Osteoblast (primary cell): ENCODE measurements at regions not wholly inside any gene's neighbourhood (a gene's known extent, or its start where the extent isn't known, plus 50 kb on each side); places are given as distances from the start of the nearest gene placed in this dataset.

Source experiments
- DNase-seq: peaks from one replicate; pipeline ENCODE4 v3.0.0; 2011; ENCODE audit warnings: low spot score, mixed read lengths; ENCODE audit not compliant: insufficient read length; ENCODE audit errors: missing footprints
- H2AFZ ChIP-seq: 2 replicates; pipeline ENCODE4 v1.6.0; 2011; ENCODE audit warnings: mild to moderate bottlenecking, low read length
- H3K27ac ChIP-seq: 2 replicates; pipeline ENCODE4 v1.5.1; 2011; ENCODE audit warnings: mild to moderate bottlenecking, low read depth, low read length, moderate library complexity
- H3K27me3 ChIP-seq: 2 replicates; pipeline ENCODE4 v1.6.0; 2012; ENCODE audit warnings: mild to moderate bottlenecking, control low read depth, inconsistent platforms, low read length, moderate library complexity; ENCODE audit not compliant: insufficient read depth
- H3K36me3 ChIP-seq: 2 replicates; pipeline ENCODE4 v1.5.1; 2011; ENCODE audit warnings: mild to moderate bottlenecking, low read length, control low read depth, moderate library complexity; ENCODE audit not compliant: insufficient read depth
- H3K4me1 ChIP-seq: 2 replicates; pipeline ENCODE4 v1.5.1; 2011; ENCODE audit warnings: mild to moderate bottlenecking, low read length, control low read depth, moderate library complexity; ENCODE audit not compliant: insufficient read depth
- H3K4me2 ChIP-seq: 2 replicates; pipeline ENCODE4 v1.6.0; 2011; ENCODE audit warnings: mild to moderate bottlenecking, low read length; ENCODE audit not compliant: insufficient read depth
- H3K4me3 ChIP-seq: fragments of 200-600 bp; sonication (generic); 3 replicates; pipeline ENCODE4 v1.5.1; 2012; ENCODE audit warnings: mild to moderate bottlenecking, low read length, inconsistent platforms; ENCODE audit not compliant: insufficient read depth
- H3K79me2 ChIP-seq: 2 replicates; pipeline ENCODE4 v1.6.0; 2012; ENCODE audit warnings: mild to moderate bottlenecking, low read length, control low read depth, inconsistent platforms; ENCODE audit not compliant: insufficient read depth
- H3K9me3 ChIP-seq: 2 replicates; pipeline ENCODE4 v1.5.1; 2011; ENCODE audit warnings: low read depth, low read length, control low read depth
- H4K20me1 ChIP-seq: 2 replicates; pipeline ENCODE4 v1.6.0; 2012; ENCODE audit warnings: mild to moderate bottlenecking, low read length, control low read depth; ENCODE audit not compliant: insufficient read depth
- CTCF ChIP-seq: IDR thresholded peaks from 2 replicates; pipeline ENCODE4 v1.5.1; 2011; ENCODE audit warnings: mild to moderate bottlenecking, low read depth, low read length, moderate library complexity; ENCODE audit errors: extremely low read depth

GRCh38 chr3:68056556-68056955, 402.1 kb upstream of the SUCLG2 start:
- H2AFZ ChIP-seq = no peak overlapping the region
- no peaks in the 10 kb centered on the region for H3K36me3 ChIP-seq
- TF ChIP-seq CTCF = no peak
- no peak overlapping the region for H3K4me2 ChIP-seq
- H3K79me2 ChIP-seq = no peaks in the 10 kb centered on the region
- H3K9me3 ChIP-seq = no peaks in the 10 kb centered on the region
- DNase-seq = no peak
- H3K27me3 ChIP-seq = no peaks in the 10 kb centered on the region
- H3K27ac ChIP-seq = no peak overlapping the region
- H3K4me3 ChIP-seq = no peak overlapping the region
- H4K20me1 ChIP-seq = no peaks in the 10 kb centered on the region
- no peaks in the 10 kb centered on the region for H3K4me1 ChIP-seq

- Histone ChIP-seq H2AFZ (no peak overlapping the region), H3K27ac (no peak overlapping the region), H3K4me3 (no peak overlapping the region), H3K36me3 (no peaks in the 10 kb centered on the region), H3K79me2 (no peaks in the 10 kb centered on the region), H3K27me3 (no peaks in the 10 kb centered on the region), H4K20me1 (no peaks in the 10 kb centered on the region), H3K9me3 (no peaks in the 10 kb centered on the region), H3K4me1 (no peaks in the 10 kb centered on the region), H3K4me2 (no peak overlapping the region)
- no peak for TF ChIP-seq CTCF
- DNase-seq = no peak
These were observed 400.8 kb upstream of the SUCLG2 start for GRCh38 chr3:68055215-68055614.

GRCh38 chr3:68049776-68050175, 395.4 kb upstream of the SUCLG2 start:
- Histone ChIP-seq H4K20me1 (no peaks in the 10 kb centered on the region), H2AFZ (no peak overlapping the region), H3K4me1 (no peaks in the 10 kb centered on the region), H3K4me3 (no peak overlapping the region), H3K27ac (no peak overlapping the region), H3K9me3 (peaks cover 1% of the 10 kb centered on the region), H3K4me2 (no peak overlapping the region), H3K79me2 (no peaks in the 10 kb centered on the region), H3K27me3 (no peaks in the 10 kb centered on the region), H3K36me3 (no peaks in the 10 kb centered on the region)
- no peak for DNase-seq
- TF ChIP-seq CTCF = no peak

GRCh38 chr3:68045976-68046375, 391.6 kb upstream of the SUCLG2 start:
- Histone ChIP-seq H3K36me3 (no peaks in the 10 kb centered on the region), H3K4me1 (no peaks in the 10 kb centered on the region), H4K20me1 (no peaks in the 10 kb centered on the region), H3K27me3 (no peaks in the 10 kb centered on the region), H3K4me3 (no peak overlapping the region), H3K4me2 (no peak overlapping the region), H2AFZ (no peak overlapping the region), H3K9me3 (peaks cover 1% of the 10 kb centered on the region), H3K79me2 (no peaks in the 10 kb centered on the region), H3K27ac (no peak overlapping the region)
- no peak for DNase-seq
- TF ChIP-seq CTCF = no peak
